T-cell (primary cell): ENCODE measurements at regions not wholly inside any gene's neighbourhood (a gene's known extent, or its start where the extent isn't known, plus 50 kb on each side); places are given as distances from the start of the nearest gene placed in this dataset.
"Not testable (repeated sequence)": the region's sequence is repeated elsewhere in the genome, so short reads cannot be mapped to it uniquely, and the experiment has no call there.

ENCODE experiments used
- ATAC-seq, 4 experiments: fragments of 200-7000 bp in 3 of 4; fragments of 150-1000 bp in 1 of 4; cut with Tn5 transposase; replicated peaks in 1 of 4; 1 replicate in 3 of 4; 2 replicates in 1 of 4; pipeline ENCODE4 v1.10.0; 2021; ENCODE audit warnings: moderate library complexity in 3 of 4, mild to moderate bottlenecking in 2 of 4, moderate number of reproducible peaks in 1 of 4
- CTCF ChIA-PET, 2 donors: fragments of 300-600 bp; sonication (Branson Sonifier 250); formaldehyde crosslinking; loops; one replicate each; lab custom pipeline; 2022; ENCODE audit warnings: antibody characterized with exemption in 2 of 2; lab: Charles Lee
- POLR2A ChIA-PET, 2 donors: fragments of 300-600 bp; sonication (Branson Sonifier 250); formaldehyde crosslinking; loops; one replicate each; lab custom pipeline; 2022; ENCODE audit warnings: antibody characterized with exemption in 2 of 2; lab: Charles Lee
- DNase-seq, 35 experiments: peaks; one replicate each; pipeline versions ENCODE4 v3.0.0 to v3.0.0-alpha.2; 2013 to 2023
- H3K27ac ChIP-seq: one replicate; pipeline ENCODE4 v1.5.1; 2013; ENCODE audit warnings: low read length
- H3K27me3 ChIP-seq, 2 experiments: replicated peaks in 1 of 2; 1 replicate in 1 of 2; 2 replicates in 1 of 2; pipeline versions ENCODE4 v1.6.1 to v1.7.0; 2013; ENCODE audit warnings: low read length in 1 of 2, mixed read lengths in 1 of 2; ENCODE audit not compliant: control insufficient read depth in 2 of 2, insufficient read depth in 2 of 2; ENCODE audit errors: extremely low read depth in 1 of 2
- H3K36me3 ChIP-seq, 2 donors: 1 replicate in 1 of 2; 2 replicates in 1 of 2; pipeline versions ENCODE4 v1.6.1 to v1.7.0; 2013; ENCODE audit warnings: low read length in 1 of 2; ENCODE audit not compliant: control insufficient read depth in 2 of 2, insufficient read depth in 1 of 2; ENCODE audit errors: extremely low read depth in 1 of 2
- H3K4me1 ChIP-seq, 2 experiments: 1 replicate in 1 of 2; 2 replicates in 1 of 2; pipeline versions ENCODE4 v1.6.1 to v1.7.0; 2013; ENCODE audit warnings: low read length in 2 of 2, mixed read lengths in 1 of 2; ENCODE audit not compliant: insufficient read depth in 2 of 2, control insufficient read depth in 1 of 2; ENCODE audit errors: extremely low read depth in 1 of 2
- H3K4me3 ChIP-seq, 2 donors: 1 replicate in 1 of 2; 2 replicates in 1 of 2; pipeline versions ENCODE4 v1.5.1 to v1.7.0; 2013; ENCODE audit warnings: mild to moderate bottlenecking in 2 of 2, low read length in 1 of 2, moderate library complexity in 1 of 2; ENCODE audit not compliant: control insufficient read depth in 1 of 2; ENCODE audit errors: extremely low read depth in 1 of 2
- H3K9me3 ChIP-seq: 2 replicates; pipeline ENCODE4 v1.7.0; 2013
- H3K27ac Mint-ChIP-seq, 2 donors: one replicate each; pipeline ENCODE4 v1.8.0; 2020 to 2021; ENCODE audit warnings: mild to moderate bottlenecking in 2 of 2, mixed read lengths in 2 of 2
- H3K27me3 Mint-ChIP-seq, 2 donors: one replicate each; pipeline ENCODE4 v1.8.0; 2021 to 2022; ENCODE audit warnings: mixed read lengths in 2 of 2
- H3K36me3 Mint-ChIP-seq: one replicate; pipeline ENCODE4 v1.8.0; 2021; ENCODE audit warnings: mixed read lengths
- H3K4me1 Mint-ChIP-seq, 3 donors: one replicate each; pipeline ENCODE4 v1.8.0; 2020 to 2022; ENCODE audit warnings: mixed read lengths in 3 of 3, mild to moderate bottlenecking in 1 of 3
- H3K4me3 Mint-ChIP-seq, 3 donors: one replicate each; pipeline ENCODE4 v1.8.0; 2020 to 2022; ENCODE audit warnings: mild to moderate bottlenecking in 3 of 3, mixed read lengths in 3 of 3, moderate library complexity in 3 of 3
- H3K9me3 Mint-ChIP-seq, 3 donors: one replicate each; pipeline ENCODE4 v1.8.0; 2020 to 2022; ENCODE audit warnings: mixed read lengths in 3 of 3
- WGBS: methylation state at CpG from one replicate; pipeline ENCODE4 v1.1.5; 2013; ENCODE audit warnings: missing lambda C conversion rate; ENCODE audit not compliant: insufficient coverage; 5-methylcytosine and 5-hydroxymethylcytosine counted together

DNA sequence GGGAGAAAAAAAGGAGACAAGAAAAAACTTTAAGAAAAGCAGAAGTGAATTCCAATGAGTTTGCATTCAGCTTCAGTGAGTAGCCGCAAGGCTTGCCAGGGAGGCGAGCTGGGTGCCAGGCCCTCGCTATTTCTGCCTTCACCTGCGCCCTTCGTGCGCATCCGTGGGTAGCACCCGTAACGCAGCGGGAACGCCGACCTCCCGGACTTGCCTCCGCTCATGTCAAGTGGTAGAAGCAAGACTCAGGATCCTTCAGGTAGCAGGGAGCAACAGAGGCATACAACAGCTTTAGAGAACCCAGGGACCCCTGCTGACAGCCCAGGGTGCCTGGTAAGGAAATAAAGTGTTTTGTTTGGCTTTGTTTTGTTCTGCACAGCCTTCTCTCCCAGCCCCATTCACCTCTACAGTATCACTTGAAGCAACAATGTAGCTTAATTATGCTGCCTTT lies 140.0 kb upstream of the BCOR start:
- Histone ChIP-seq H3K27ac (no peak overlapping the region), H3K27me3 (no peaks in the 10 kb centered on the region), H3K4me1 (no peaks in the 10 kb centered on the region), H3K9me3 (no peaks in the 10 kb centered on the region), H3K4me3 (no peak overlapping the region), H3K36me3 (no peaks in the 10 kb centered on the region)
- Mint-ChIP-seq H3K27ac (no peak overlapping the region), H3K36me3 (no peaks in the 10 kb centered on the region), H3K4me1 (peaks cover 0 to 5% (median 3%) of the 10 kb centered on the region in 3 donors), H3K27me3 (peaks cover 0 to 3% of the 10 kb centered on the region in 2 donors), H3K4me3 (no peak overlapping the region), H3K9me3 (no peaks in the 10 kb centered on the region)
- 39% methylated on average over 14 of the region's 14 CpGs for WGBS
- ChIA-PET POLR2A (interaction anchor here (0.5 to 0.6 kb wide), 2 partner anchors 15 to 31 kb away, joined by 3 to 10 read pairs; no protein-coding TSS in a partner anchor), CTCF (no interaction called here)
- DNase-seq = peak in 1 of 35 experiments; percentile 4
- no peak for ATAC-seq

DNA sequence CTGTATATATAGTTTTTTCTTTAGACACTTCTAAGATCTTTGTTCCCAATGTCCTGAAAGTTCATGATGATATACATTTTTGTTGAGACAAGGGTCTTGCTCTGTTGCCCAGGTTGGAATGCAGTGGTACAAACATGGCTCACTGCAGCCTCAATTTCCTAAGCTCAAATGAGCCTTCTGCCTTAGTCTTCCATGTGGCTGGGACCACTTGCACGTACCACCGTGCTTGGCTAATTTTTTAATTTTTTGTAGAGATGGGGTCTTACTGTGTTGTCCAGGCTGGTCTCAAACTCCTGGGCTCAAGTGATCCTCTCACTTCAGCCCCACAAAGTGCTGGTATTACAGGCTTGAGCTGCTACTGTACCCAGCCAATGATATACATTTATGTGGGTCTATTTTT lies 132.9 kb upstream of the BCOR start:
- no peak for ATAC-seq
- Histone ChIP-seq H3K4me1 (no peaks in the 10 kb centered on the region), H3K36me3 (no peaks in the 10 kb centered on the region), H3K4me3 (no peak overlapping the region), H3K27ac (no peak overlapping the region), H3K9me3 (no peaks in the 10 kb centered on the region), H3K27me3 (no peaks in the 10 kb centered on the region)
- no peak overlapping the region for H3K27ac Mint-ChIP-seq
- ChIA-PET CTCF (interaction anchor here in 1 of 2 donors (0.6 kb wide), 1 partner anchor 498 kb away, joined by 8 read pairs; no protein-coding TSS in a partner anchor), POLR2A (no interaction called here)
- H3K4me1 Mint-ChIP-seq = no peaks in the 10 kb centered on the region
- WGBS = no CpG with 5 or more reads among the region's 2 CpGs
- H3K9me3 Mint-ChIP-seq = no peaks in the 10 kb centered on the region
- H3K27me3 Mint-ChIP-seq = no peaks in the 10 kb centered on the region
- DNase-seq = no peak
- H3K4me3 Mint-ChIP-seq = no peak overlapping the region
- H3K36me3 Mint-ChIP-seq = no peaks in the 10 kb centered on the region

DNA sequence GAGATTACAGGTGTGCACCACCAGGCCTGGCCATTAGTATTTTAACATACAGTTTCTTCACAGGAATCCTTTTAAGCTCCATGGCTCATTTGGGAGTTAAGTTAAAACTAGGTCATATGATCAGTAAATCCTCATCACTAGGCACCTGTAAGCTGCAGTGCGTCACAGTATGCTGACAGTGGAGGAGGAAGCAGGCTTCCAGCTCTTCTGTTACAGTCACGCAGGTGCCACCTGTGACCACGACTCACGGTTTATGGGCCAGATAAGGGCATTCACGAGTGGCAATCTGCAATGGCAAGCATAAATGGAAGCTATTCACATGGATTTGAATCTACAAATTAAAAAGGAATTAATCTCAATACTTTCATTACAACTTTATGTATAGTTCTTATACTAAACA lies 129.4 kb upstream of the BCOR start:
- H3K4me1 ChIP-seq = no peaks in the 10 kb centered on the region
- H3K4me3 Mint-ChIP-seq = no peak overlapping the region
- ATAC-seq (no peak), DNase-seq (no peak)
- no peaks in the 10 kb centered on the region for H3K9me3 ChIP-seq
- no peaks in the 10 kb centered on the region for H3K36me3 ChIP-seq
- peaks cover 0 to 3% (median 0%) of the 10 kb centered on the region in 3 donors for H3K9me3 Mint-ChIP-seq
- no peaks in the 10 kb centered on the region for H3K36me3 Mint-ChIP-seq
- no peak overlapping the region for H3K27ac Mint-ChIP-seq
- ChIA-PET POLR2A (interaction anchor here in 1 of 2 donors (0.9 kb wide), 1 partner anchor 50 kb away, joined by 3 read pairs; no protein-coding TSS in a partner anchor), CTCF (interaction anchor here in 1 of 2 donors (0.5 kb wide), 1 partner anchor 12 kb away, joined by 4 read pairs; no protein-coding TSS in a partner anchor)
- H3K4me1 Mint-ChIP-seq = no peaks in the 10 kb centered on the region
- H3K27ac ChIP-seq = no peak overlapping the region
- H3K27me3 Mint-ChIP-seq = no peaks in the 10 kb centered on the region
- no peak overlapping the region for H3K4me3 ChIP-seq
- no peaks in the 10 kb centered on the region for H3K27me3 ChIP-seq
- WGBS = no CpG with 5 or more reads among the region's 5 CpGs

DNA sequence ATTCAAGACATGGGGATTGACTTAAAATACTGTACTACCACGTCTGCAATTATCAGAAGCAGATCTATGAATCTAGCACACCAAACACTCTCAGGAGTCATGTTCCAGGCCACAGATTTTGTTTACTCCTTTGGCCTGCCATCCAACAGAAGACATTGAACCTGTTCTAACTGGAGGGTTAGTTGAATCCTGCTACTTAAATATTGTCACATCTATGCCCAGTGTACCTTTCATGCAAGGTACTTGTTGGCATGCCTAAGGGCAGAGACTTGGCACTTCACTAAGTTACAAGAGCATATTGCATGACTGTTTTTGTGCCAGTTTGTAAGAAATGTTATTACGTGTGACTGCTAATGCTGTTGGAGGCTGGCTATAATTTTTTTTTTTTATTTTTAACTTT lies 126.9 kb upstream of the BCOR start:
- Mint-ChIP-seq H3K36me3 (no peaks in the 10 kb centered on the region), H3K27me3 (no peaks in the 10 kb centered on the region), H3K4me3 (no peak overlapping the region), H3K27ac (no peak overlapping the region), H3K4me1 (no peaks in the 10 kb centered on the region), H3K9me3 (peaks cover 0 to 7% (median 0%) of the 10 kb centered on the region in 3 donors)
- POLR2A ChIA-PET = no interaction called here
- no CpG with 5 or more reads among the region's 2 CpGs for WGBS
- ATAC-seq (no peak), DNase-seq (no peak)
- no peaks in the 10 kb centered on the region for H3K4me1 ChIP-seq
- H3K27me3 ChIP-seq = no peaks in the 10 kb centered on the region
- no peaks in the 10 kb centered on the region for H3K36me3 ChIP-seq
- H3K27ac ChIP-seq = no peak overlapping the region
- H3K9me3 ChIP-seq = no peaks in the 10 kb centered on the region
- H3K4me3 ChIP-seq = no peak overlapping the region
- CTCF ChIA-PET = no interaction called here

DNA sequence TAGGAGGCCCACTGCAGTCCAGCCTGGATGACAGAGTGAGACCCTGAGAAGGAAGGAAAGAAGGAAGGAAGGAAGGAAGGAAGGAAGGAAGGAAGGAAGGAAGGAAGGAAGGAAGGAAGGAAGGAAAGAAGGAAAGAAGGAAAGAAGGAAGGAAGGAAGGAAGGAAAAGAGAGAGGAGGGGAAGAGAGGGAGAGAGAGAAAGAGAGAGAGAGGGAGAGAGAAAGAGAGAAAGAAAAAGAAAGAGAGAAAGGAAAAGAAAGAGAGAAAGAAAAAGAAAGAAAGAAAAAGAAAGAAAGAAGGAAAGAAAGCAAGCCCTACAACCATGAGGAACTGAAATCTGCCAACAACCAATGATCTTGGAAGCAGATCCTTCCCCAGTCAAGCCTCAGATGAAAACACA lies 124.9 kb upstream of the BCOR start:
- not testable (repeated sequence) for H3K4me1 Mint-ChIP-seq, H3K36me3 Mint-ChIP-seq, H3K9me3 Mint-ChIP-seq, DNase-seq, H3K4me1 ChIP-seq, H3K4me3 ChIP-seq, H3K27me3 ChIP-seq, H3K9me3 ChIP-seq, H3K27ac Mint-ChIP-seq, ATAC-seq, H3K27me3 Mint-ChIP-seq, H3K4me3 Mint-ChIP-seq, H3K36me3 ChIP-seq, H3K27ac ChIP-seq
- CTCF ChIA-PET = interaction anchor here in 1 of 2 donors (0.7 kb wide), 1 partner anchor 47 kb away, joined by 5 read pairs; no protein-coding TSS in a partner anchor
- POLR2A ChIA-PET = interaction anchor here in 1 of 2 donors (0.7 kb wide), 1 partner anchor 15 kb away, joined by 10 read pairs; no protein-coding TSS in a partner anchor

DNA sequence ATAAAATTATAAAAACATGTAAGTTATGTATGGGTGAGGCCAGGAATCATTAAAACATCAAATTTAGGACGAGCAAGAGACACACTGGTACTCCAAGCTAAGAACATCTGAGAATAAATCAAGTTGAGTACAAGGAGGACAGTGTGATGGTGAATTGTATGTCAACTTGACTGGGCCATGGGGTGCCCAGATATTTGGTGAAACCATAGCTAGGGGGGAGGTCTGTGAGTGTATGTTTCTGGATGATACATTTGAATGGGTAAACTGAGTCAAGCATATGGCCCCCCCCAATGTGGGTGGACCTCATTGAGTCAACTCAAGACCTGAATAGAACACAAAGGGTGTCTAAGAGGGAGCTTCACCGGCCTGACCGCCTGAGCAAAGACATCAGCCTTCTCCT lies 115.3 kb upstream of the BCOR start:
- H3K27me3 ChIP-seq = no peaks in the 10 kb centered on the region
- H3K4me1 Mint-ChIP-seq = peaks cover 0 to 3% (median 2%) of the 10 kb centered on the region in 3 donors
- H3K4me3 ChIP-seq = no peak overlapping the region
- no peaks in the 10 kb centered on the region for H3K9me3 Mint-ChIP-seq
- no peaks in the 10 kb centered on the region for H3K36me3 Mint-ChIP-seq
- H3K4me3 Mint-ChIP-seq = no peak overlapping the region
- H3K36me3 ChIP-seq = no peaks in the 10 kb centered on the region
- H3K4me1 ChIP-seq = no peaks in the 10 kb centered on the region
- H3K9me3 ChIP-seq = no peaks in the 10 kb centered on the region
- ChIA-PET CTCF (no interaction called here), POLR2A (no interaction called here)
- H3K27me3 Mint-ChIP-seq = no peaks in the 10 kb centered on the region
- ATAC-seq (no peak), DNase-seq (no peak)
- no CpG with 5 or more reads among the region's 3 CpGs for WGBS
- H3K27ac ChIP-seq = no peak overlapping the region
- no peak overlapping the region for H3K27ac Mint-ChIP-seq
